Fibroblast of lung (primary cell): ENCODE measurements at regions not wholly inside any gene's neighbourhood (a gene's known extent, or its start where the extent isn't known, plus 50 kb on each side); places are given as distances from the start of the nearest gene placed in this dataset.

Source experiments
- CTCF ChIP-seq, 2 donors: IDR thresholded peaks in 1 of 2; conservative IDR thresholded peaks in 1 of 2; 1 replicate in 1 of 2; 2 replicates in 1 of 2; pipeline ENCODE4 v1.5.1; 2011 to 2012; ENCODE audit warnings: low read length in 2 of 2, control low read depth in 1 of 2, inconsistent platforms in 1 of 2, low read depth in 1 of 2, mild to moderate bottlenecking in 1 of 2
- EZH2 ChIP-seq: IDR thresholded peaks from 2 replicates; pipeline ENCODE4 v1.5.1; 2012; ENCODE audit warnings: low read length, control low read depth, mild to moderate bottlenecking; ENCODE audit errors: missing control alignments

- TF ChIP-seq CTCF (conservative IDR thresholded peaks at IDR 0.05 in 1 of 2, IDR thresholded peaks at IDR 0.05 in 1 of 2; ENCODE audit: low read depth in 1 of 2, low read length in 2 of 2): no peak
- no peak for TF ChIP-seq EZH2
Observed at GRCh38 chr2:154533300-154533940, 165.1 kb upstream of the KCNJ3 start.
